H9 (cell line): ENCODE measurements at regions not wholly inside any gene's neighbourhood (a gene's known extent, or its start where the extent isn't known, plus 50 kb on each side); places are given as distances from the start of the nearest gene placed in this dataset.

Experiments
- DNase-seq: peaks from one replicate; pipeline ENCODE4 v3.0.0-alpha.2; 2017
- H2AFZ ChIP-seq: one replicate; pipeline ENCODE4 v1.6.1; 2013; ENCODE audit warnings: mild to moderate bottlenecking, low read length, control low read depth, moderate library complexity
- H2AK5ac ChIP-seq: 2 replicates; pipeline ENCODE4 v1.6.1; 2013; ENCODE audit warnings: low read length, control low read depth, mixed read lengths; ENCODE audit not compliant: insufficient read length
- H2BK120ac ChIP-seq: one replicate; pipeline ENCODE4 v1.6.1; 2013; ENCODE audit warnings: low read depth, mild to moderate bottlenecking, low read length, control low read depth, inconsistent platforms; ENCODE audit not compliant: poor library complexity, severe bottlenecking
- H2BK12ac ChIP-seq: 2 replicates; pipeline ENCODE4 v1.6.1; 2013; ENCODE audit warnings: low read length, control low read depth, mixed read lengths, low read depth; ENCODE audit not compliant: insufficient read length
- H2BK15ac ChIP-seq: 2 replicates; pipeline ENCODE4 v1.6.1; 2013; ENCODE audit warnings: low read depth, low read length, control low read depth
- H2BK20ac ChIP-seq: one replicate; pipeline ENCODE4 v1.6.1; 2013; ENCODE audit warnings: low read depth, mild to moderate bottlenecking, low read length, control low read depth, inconsistent platforms; ENCODE audit not compliant: poor library complexity, severe bottlenecking
- H2BK5ac ChIP-seq: 2 replicates; pipeline ENCODE4 v1.6.1; 2013; ENCODE audit warnings: low read length, control low read depth, mixed read lengths; ENCODE audit not compliant: insufficient read length
- H3K14ac ChIP-seq: 2 replicates; pipeline ENCODE4 v1.6.1; 2013; ENCODE audit warnings: low read length, control low read depth; ENCODE audit not compliant: insufficient read depth
- H3K18ac ChIP-seq: 2 replicates; pipeline ENCODE4 v1.6.1; 2013; ENCODE audit warnings: low read depth, mild to moderate bottlenecking, mixed read lengths, low read length, control low read depth; ENCODE audit not compliant: insufficient read length
- H3K23ac ChIP-seq: 2 replicates; pipeline ENCODE4 v1.6.1; 2013; ENCODE audit warnings: low read length, control low read depth, mixed read lengths, low read depth; ENCODE audit not compliant: insufficient read length
- H3K23me2 ChIP-seq: 2 replicates; pipeline ENCODE4 v1.6.1; 2013; ENCODE audit warnings: low read depth, mild to moderate bottlenecking, mixed read lengths, low read length, control low read depth; ENCODE audit not compliant: insufficient read length, poor library complexity, severe bottlenecking
- H3K27ac ChIP-seq: 2 replicates; pipeline ENCODE4 v1.5.1; 2013; ENCODE audit warnings: low read length, control low read depth, mixed read lengths, low read depth; ENCODE audit not compliant: insufficient read length
- H3K27me3 ChIP-seq: 2 replicates; pipeline ENCODE4 v1.6.1; 2013; ENCODE audit warnings: low read length, control low read depth, inconsistent platforms; ENCODE audit not compliant: insufficient read depth
- H3K4ac ChIP-seq: 2 replicates; pipeline ENCODE4 v1.6.1; 2013; ENCODE audit warnings: low read depth, mild to moderate bottlenecking, control low read depth, inconsistent platforms, low read length, moderate library complexity
- H3K4me1 ChIP-seq: 2 replicates; pipeline ENCODE4 v1.6.1; 2013; ENCODE audit warnings: low read length, control low read depth, inconsistent platforms; ENCODE audit not compliant: insufficient read depth
- H3K4me2 ChIP-seq: 2 replicates; pipeline ENCODE4 v1.6.1; 2013; ENCODE audit warnings: low read length, control low read depth, mixed read lengths; ENCODE audit not compliant: insufficient read length, insufficient read depth
- H3K56ac ChIP-seq: 2 replicates; pipeline ENCODE4 v1.6.1; 2013; ENCODE audit warnings: low read depth, mild to moderate bottlenecking, mixed read lengths, low read length, control low read depth; ENCODE audit not compliant: insufficient read length
- H3K79me1 ChIP-seq: 2 replicates; pipeline ENCODE4 v1.6.1; 2013; ENCODE audit warnings: low read depth, mild to moderate bottlenecking, moderate library complexity, low read length, control low read depth, inconsistent platforms; ENCODE audit not compliant: insufficient read depth, poor library complexity, severe bottlenecking
- H3K79me2 ChIP-seq: 2 replicates; pipeline ENCODE4 v1.6.1; 2013; ENCODE audit warnings: low read length, control low read depth, inconsistent platforms; ENCODE audit not compliant: insufficient read depth
- H3K9ac ChIP-seq: 2 replicates; pipeline ENCODE4 v1.6.1; 2013; ENCODE audit warnings: low read length, control low read depth, mixed read lengths; ENCODE audit not compliant: insufficient read length; ENCODE audit errors: extremely low read depth
- H3K9me3 ChIP-seq: one replicate; pipeline ENCODE4 v1.6.1; 2013; ENCODE audit warnings: low read depth, low read length, inconsistent platforms; ENCODE audit not compliant: control insufficient read depth
- H3T11ph ChIP-seq: one replicate; pipeline ENCODE4 v1.6.1; 2013; ENCODE audit warnings: mild to moderate bottlenecking, low read length, control low read depth, inconsistent platforms
- H4K20me1 ChIP-seq: one replicate; pipeline ENCODE4 v1.6.1; 2013; ENCODE audit not compliant: control insufficient read depth, insufficient read length, insufficient read depth
- H4K5ac ChIP-seq: 2 replicates; pipeline ENCODE4 v1.6.1; 2013; ENCODE audit warnings: low read depth, mild to moderate bottlenecking, mixed read lengths, low read length, control low read depth; ENCODE audit not compliant: insufficient read length
- H4K8ac ChIP-seq: replicated peaks from 2 replicates; pipeline ENCODE4 v1.6.1; 2013; ENCODE audit warnings: low read length, control low read depth, mixed read lengths, low read depth; ENCODE audit not compliant: insufficient read length
- H4K91ac ChIP-seq: 2 replicates; pipeline ENCODE4 v1.6.1; 2013; ENCODE audit warnings: low read depth, mild to moderate bottlenecking, moderate library complexity, mixed read lengths, low read length, control low read depth; ENCODE audit not compliant: insufficient read length
- H3K27ac Mint-ChIP-seq, 3 experiments: 2 replicates in 2 of 3; 3 replicates in 1 of 3; pipeline ENCODE4 v1.8.0; 2020 to 2021; ENCODE audit warnings: mixed read lengths in 3 of 3, mild to moderate bottlenecking in 1 of 3, moderate library complexity in 1 of 3
- H3K27me3 Mint-ChIP-seq: 2 replicates; pipeline ENCODE4 v1.8.0; 2021; ENCODE audit warnings: low read depth, mild to moderate bottlenecking, moderate library complexity, mixed read lengths
- H3K36me3 Mint-ChIP-seq, 3 experiments: 2 replicates in 2 of 3; 3 replicates in 1 of 3; pipeline ENCODE4 v1.8.0; 2020 to 2021; ENCODE audit warnings: low read depth in 3 of 3, mixed read lengths in 3 of 3; ENCODE audit not compliant: insufficient read depth in 1 of 3
- H3K4me1 Mint-ChIP-seq, 2 experiments: 2 replicates each; pipeline ENCODE4 v1.8.0; 2020; ENCODE audit warnings: mixed read lengths in 2 of 2
- H3K4me3 Mint-ChIP-seq, 2 experiments: 2 replicates in 1 of 2; 3 replicates in 1 of 2; pipeline ENCODE4 v1.8.0; 2020 to 2021; ENCODE audit warnings: mild to moderate bottlenecking in 2 of 2, mixed read lengths in 2 of 2, moderate library complexity in 1 of 2
- H3K9me3 Mint-ChIP-seq, 2 experiments: 2 replicates in 1 of 2; 3 replicates in 1 of 2; pipeline ENCODE4 v1.8.0; 2020; ENCODE audit warnings: mild to moderate bottlenecking in 2 of 2, mixed read lengths in 2 of 2, moderate library complexity in 1 of 2
- WGBS: extraction: QIAGEN DNeasy Blood & Tissue Kit; methylation state at CpG from one replicate; pipeline ENCODE4 v1.1.7; 2013; ENCODE audit warnings: missing lambda C conversion rate, low lambda C conversion rate, mixed read lengths; ENCODE audit not compliant: insufficient read length; ENCODE audit errors: extremely low coverage; 5-methylcytosine and 5-hydroxymethylcytosine counted together
- TF ChIP-seq, protein P1 (sequence below): fragments of 200-600 bp; sonication (generic); conservative IDR thresholded peaks from 3 replicates; pipeline ENCODE4 v1.8.0; 2021; ENCODE audit warnings: antibody characterized with exemption, mild to moderate bottlenecking

DNA sequence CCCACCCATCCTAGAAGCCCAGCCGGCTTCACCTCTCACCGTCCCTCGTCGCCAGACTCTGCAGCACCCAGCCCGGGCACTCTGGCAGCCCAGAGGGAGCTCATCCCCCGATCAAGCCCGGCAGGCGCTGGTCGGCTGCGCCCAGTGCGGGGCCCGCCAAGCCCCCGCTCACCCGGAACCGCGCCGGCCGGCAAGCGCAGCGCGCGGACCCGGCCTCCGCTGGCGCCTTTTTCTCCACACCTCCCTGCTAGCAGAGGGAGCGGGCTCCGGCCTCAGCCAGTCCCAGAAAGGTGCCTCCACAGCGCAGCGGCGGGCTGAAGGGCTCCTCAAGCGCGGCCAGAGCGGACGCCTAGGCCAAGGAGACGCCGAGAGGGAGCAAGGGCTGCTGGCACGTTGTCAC lies 2023.3 kb downstream of the NCAM2 start:
- no peak overlapping the region for H3T11ph ChIP-seq
- no peak overlapping the region for H4K8ac ChIP-seq
- H3K56ac ChIP-seq, result no peak overlapping the region
- Mint-ChIP-seq H3K9me3 (no peaks in the 10 kb centered on the region; a peak in 3 of 5 replicates), H3K4me1 (no peaks in the 10 kb centered on the region), H3K27me3 (no peaks in the 10 kb centered on the region), H3K27ac (no peak overlapping the region), H3K36me3 (no peaks in the 10 kb centered on the region; a peak in 2 of 7 replicates), H3K4me3 (no peak overlapping the region)
- no peak overlapping the region for H2BK12ac ChIP-seq
- no peak overlapping the region for H4K91ac ChIP-seq
- no peak overlapping the region for H2BK20ac ChIP-seq
- no peak overlapping the region for H2AK5ac ChIP-seq
- no peak overlapping the region for H2AFZ ChIP-seq
- no peaks in the 10 kb centered on the region for H3K27me3 ChIP-seq
- no peaks in the 10 kb centered on the region for H3K79me2 ChIP-seq
- no peaks in the 10 kb centered on the region for H4K20me1 ChIP-seq
- H2BK120ac ChIP-seq, result no peak overlapping the region
- no peak overlapping the region for H3K18ac ChIP-seq
- H3K4me1 ChIP-seq, result no peaks in the 10 kb centered on the region
- TF ChIP-seq, protein P1, sequence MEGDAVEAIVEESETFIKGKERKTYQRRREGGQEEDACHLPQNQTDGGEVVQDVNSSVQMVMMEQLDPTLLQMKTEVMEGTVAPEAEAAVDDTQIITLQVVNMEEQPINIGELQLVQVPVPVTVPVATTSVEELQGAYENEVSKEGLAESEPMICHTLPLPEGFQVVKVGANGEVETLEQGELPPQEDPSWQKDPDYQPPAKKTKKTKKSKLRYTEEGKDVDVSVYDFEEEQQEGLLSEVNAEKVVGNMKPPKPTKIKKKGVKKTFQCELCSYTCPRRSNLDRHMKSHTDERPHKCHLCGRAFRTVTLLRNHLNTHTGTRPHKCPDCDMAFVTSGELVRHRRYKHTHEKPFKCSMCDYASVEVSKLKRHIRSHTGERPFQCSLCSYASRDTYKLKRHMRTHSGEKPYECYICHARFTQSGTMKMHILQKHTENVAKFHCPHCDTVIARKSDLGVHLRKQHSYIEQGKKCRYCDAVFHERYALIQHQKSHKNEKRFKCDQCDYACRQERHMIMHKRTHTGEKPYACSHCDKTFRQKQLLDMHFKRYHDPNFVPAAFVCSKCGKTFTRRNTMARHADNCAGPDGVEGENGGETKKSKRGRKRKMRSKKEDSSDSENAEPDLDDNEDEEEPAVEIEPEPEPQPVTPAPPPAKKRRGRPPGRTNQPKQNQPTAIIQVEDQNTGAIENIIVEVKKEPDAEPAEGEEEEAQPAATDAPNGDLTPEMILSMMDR, result no peak
- no peak overlapping the region for H2BK5ac ChIP-seq
- H3K14ac ChIP-seq, result no peak overlapping the region
- no peaks in the 10 kb centered on the region for H3K9me3 ChIP-seq
- no peak overlapping the region for H2BK15ac ChIP-seq
- no peak overlapping the region for H3K4me2 ChIP-seq
- H3K9ac ChIP-seq, result no peak overlapping the region
- H4K5ac ChIP-seq, result no peak overlapping the region
- H3K4ac ChIP-seq, result no peak overlapping the region
- DNase-seq, result no peak
- H3K79me1 ChIP-seq, result no peaks in the 10 kb centered on the region
- H3K23ac ChIP-seq, result no peak overlapping the region
- H3K23me2 ChIP-seq, result no peaks in the 10 kb centered on the region
- WGBS, result no CpG with 5 or more reads among the region's 37 CpGs
- no peak overlapping the region for H3K27ac ChIP-seq
